GM04503 (cell line): ENCODE measurements at regions not wholly inside any gene's neighbourhood (a gene's known extent, or its start where the extent isn't known, plus 50 kb on each side); places are given as distances from the start of the nearest gene placed in this dataset.
"Not testable (repeated sequence)": the region's sequence is repeated elsewhere in the genome, so short reads cannot be mapped to it uniquely, and the experiment has no call there.

Source experiments
- DNase-seq: peaks from one replicate; pipeline ENCODE4 v3.0.0-alpha.2; 2012; ENCODE audit warnings: low read depth

GRCh38 chr9:6160579-6160978 is 55.0 kb upstream of the IL33 start:
- no peak for DNase-seq

DNA sequence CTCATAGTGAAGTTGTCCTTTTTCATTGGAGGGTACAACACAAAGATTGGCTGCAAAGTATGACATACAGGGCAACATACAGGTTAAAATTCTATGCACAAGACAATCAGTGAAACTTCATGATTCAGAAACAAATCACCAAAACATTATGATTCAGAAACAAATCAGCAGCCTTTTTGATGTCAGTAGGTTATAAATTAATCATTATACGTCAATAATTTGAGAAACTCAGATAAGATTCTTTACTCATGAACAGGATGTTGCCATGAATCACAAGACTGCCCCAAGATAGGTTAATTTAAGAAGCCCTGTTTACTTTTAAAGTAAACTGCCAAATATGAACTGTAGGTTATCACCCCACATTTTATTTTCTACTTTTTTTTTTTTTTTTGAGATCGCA is 62.2 kb upstream of the IL33 start:
- no peak for DNase-seq

GRCh38 chr9:6152788-6153187 is 62.8 kb upstream of the IL33 start:
- DNase-seq = no peak

DNA sequence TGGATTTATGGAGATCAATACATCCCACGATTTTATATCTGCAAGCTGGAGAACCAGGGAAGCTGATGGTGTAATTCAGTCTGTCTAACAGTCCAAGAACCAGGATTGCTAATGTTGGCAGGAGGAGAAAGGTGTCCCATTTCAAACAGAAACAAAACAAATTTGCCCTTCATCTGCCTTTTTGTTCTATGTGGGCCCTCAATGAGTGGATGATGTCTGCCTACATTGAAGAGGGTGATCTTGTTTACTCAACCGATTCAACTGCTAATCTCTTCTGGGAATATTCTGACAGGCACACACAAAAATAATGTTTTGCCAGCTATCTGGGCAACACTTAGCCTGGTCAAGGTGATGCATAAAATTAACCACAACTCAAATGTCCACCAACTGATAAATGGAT is 65.1 kb upstream of the IL33 start:
- no peak for DNase-seq

GRCh38 chr9:6149315-6149714 is 66.3 kb upstream of the IL33 start:
- no peak for DNase-seq

- DNase-seq = no peak
Observed at GRCh38 chr9:6147846-6148245, 67.8 kb upstream of the IL33 start.

DNA sequence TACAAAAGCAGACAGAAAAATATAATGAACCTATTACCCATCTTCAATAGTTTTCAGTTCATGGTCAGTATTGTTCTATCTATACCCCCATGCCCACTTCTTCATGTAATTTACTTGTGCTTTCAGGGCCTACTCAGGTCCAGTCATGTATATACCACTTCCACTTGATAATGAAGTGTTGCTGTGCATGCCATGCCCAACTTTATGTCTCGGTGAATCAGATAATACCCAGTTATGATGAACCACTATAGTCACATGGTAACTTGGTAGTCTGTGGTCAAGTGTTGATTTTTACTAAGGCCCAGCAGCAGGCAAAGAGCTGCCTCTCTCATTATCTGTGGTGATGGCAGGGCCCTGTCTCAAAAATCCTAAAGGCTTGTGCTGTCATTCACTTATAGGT is 70.7 kb upstream of the IL33 start:
- DNase-seq = no peak

DNA sequence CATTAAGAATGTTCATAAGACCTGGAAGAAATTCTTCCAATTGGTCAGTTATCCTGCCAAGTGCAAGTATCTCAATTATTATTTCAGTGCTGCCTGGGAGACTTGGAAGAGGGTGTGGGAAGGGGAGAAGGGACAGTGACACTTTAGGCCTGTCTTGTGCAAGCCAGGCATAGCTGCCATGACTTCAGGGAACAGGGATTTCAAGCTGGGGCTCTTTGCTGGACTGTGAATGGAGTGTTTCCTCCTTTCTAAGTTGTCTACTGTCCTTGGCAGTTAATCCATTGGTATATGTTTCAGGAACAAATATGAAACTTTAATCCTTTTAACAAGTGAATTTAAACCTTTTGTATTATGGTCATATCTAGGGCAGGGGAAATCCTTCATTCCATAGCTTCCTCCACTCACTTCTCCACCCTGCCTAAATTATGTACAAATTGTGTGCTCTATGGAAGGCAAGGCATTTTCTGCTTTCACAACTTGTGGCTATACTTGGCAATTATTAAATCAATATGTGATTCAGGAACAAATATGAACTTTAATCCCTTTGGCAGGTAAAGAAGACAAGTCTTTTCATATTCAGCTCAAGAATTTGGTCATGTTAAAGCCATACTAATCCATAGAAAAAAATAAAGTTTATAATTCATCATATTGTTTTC is 72.7 kb upstream of the IL33 start:
- DNase-seq = no peak

- DNase-seq = not testable (repeated sequence)
Observed at GRCh38 chr9:6135780-6136179, 79.8 kb upstream of the IL33 start.

DNA sequence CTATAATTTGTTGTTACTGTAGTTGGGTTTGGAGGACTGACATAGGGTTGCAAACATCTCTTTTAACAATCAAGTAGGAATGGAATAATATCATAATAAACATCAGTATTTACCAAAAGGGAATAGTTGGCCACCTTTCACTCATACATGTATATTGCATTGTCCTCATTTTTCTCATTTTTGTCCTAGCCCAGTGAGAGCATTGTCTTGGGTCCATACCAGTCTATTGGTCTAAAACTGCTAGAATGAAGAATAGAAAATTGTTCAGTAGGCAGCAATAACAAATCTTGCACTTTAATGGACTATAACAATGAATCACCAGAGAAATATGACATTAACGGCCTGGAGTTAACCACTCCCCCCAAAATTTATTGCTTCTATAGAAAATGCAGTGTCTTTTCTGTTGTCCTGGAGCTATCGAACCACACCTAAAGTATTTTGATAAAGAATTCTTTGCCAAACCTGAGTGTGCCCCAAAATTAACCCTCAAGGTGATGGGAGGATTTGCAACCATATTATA is 80.9 kb upstream of the IL33 start:
- peak; percentile 56 for DNase-seq

GRCh38 chr9:6133346-6134063 is 82.1 kb upstream of the IL33 start:
- DNase-seq = no peak

DNA sequence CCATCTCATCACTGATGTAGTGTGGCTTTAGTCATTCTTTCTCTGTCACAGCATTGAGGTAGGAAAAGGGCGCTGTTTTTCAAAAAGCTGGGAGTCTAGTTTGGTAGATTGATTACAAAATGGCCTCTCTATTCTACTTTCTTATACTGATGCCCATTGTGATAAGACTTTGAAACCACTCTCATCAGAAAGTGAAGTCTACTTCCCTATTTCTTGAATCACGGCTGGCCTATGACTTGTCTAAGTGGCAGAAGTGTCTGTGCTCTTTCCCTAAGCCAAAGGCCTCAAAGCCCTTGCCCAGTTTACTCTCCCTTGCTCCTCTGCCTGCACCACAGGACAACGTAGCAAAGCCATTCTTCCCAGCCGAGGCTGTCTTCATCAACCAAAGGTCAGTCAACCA is 83.0 kb upstream of the IL33 start:
- DNase-seq = no peak

DNA sequence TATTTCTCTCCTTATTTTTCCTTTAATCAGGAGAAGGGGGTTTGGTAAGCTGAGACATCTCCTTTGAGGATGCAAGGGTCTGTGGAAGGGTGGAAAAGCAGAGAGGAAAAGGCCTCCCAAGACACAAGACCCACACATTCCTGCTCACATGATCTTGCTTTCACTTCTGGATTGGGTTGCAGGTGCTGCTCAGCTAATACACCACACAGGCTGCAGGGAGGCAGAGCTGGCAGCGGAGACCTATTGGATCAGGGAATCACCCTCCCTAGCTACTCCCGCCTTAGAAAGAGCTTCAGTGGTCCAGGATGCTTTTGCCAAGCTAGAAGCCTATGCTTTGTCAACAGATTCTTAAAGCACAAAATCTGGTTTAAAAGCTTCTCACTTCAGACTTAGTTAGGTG is 87.6 kb upstream of the IL33 start:
- no peak for DNase-seq

DNA sequence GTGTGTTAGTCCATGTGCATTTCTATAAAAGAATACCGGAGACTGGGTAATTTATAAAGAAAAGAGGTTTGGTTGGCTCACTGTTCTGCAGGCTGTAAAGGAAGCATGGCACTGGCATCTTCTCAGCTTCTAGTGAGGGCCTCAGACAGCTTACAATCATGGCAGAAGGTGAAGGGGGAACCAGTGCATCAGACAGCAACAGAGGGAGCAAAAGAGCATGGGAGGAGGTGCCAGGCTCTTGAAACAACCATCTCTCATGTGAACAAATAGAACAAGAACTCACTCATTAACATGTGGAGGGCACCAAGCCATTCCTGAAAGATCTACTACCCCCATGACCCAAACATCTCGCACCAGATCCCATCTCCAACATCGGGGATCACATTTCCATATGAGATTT is 89.2 kb upstream of the IL33 start:
- DNase-seq = no peak

DNA sequence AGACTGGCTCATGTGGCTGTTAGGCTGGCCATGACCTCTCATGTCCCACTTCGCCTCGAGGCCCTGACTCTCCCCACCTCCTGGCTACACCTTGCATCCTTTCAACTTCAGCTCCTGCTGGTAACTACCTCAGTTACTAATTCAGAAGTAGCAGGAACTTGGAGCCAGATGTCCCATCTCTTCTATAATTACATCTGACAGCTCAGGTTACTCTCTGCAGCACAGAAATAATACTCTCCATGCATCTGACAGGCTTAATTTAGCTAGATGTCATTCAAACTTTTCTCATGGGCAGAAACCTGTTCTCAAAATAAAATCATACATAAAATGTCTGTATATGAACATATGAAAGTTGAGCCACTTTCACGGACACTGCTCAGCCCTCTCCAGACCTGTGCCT is 92.2 kb upstream of the IL33 start:
- DNase-seq = no peak

DNA sequence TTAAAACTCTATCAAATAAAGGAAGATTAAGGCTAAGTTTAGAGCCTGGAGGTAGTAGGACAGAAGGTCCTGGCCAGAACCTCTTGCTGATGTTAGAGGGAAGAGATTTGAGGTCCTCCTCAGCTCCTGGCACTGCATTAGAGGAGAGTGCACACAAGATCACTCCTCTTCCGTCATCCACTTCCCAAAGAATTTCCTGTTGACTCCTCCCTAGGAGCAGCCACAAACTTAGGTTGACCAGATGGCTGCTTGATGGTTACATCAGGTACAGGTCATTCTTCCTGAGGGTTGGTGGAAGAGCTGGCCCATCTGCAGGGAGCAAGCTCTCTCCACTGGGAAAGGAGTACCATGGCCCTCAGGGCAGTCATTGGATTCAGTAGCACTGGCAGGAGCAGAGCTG is 93.9 kb upstream of the IL33 start:
- no peak for DNase-seq

- no peak for DNase-seq
Observed at GRCh38 chr9:6114424-6114823, 99.0 kb upstream of the RANBP6 start.

DNA sequence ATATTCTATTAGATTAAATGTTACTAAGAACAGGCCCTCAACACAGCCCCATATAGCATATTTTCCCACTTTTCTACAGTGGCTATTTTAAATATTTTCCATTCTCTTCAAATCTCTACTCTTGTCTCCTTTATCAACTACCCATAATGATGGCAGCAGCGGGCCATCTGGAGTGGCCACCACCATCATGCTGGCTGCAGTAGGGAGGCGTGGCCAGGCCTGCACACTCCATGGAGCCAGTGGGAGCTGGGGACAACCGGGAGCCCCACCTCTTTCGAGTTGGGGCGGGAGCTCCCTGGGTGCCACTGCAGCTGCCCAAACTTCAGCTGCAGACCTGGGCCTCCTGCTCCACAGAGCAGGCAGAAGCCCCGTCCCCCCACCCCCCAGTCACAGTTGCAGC is 98.4 kb upstream of the RANBP6 start:
- no peak for DNase-seq

DNA sequence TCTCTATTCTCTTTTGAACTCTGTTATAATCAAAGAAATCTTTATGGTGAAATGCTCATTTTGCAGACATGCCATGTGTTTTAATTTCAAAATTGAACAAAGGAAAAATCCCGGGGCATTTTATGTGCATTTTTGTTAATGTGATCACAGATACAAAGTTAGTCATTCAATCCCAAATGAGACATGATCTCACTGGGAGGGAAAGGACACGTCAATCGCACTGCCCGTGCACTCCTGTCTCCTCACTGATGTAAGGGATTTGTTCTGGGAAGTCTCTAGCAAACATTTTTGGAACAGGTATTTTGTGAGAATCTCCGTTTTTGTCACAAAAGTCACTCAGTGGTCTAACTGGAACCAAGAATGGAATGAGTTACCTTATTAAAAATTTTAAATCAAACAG is 97.9 kb upstream of the RANBP6 start:
- no peak for DNase-seq

GRCh38 chr9:6109986-6110385 is 94.6 kb upstream of the RANBP6 start:
- DNase-seq = no peak

DNA sequence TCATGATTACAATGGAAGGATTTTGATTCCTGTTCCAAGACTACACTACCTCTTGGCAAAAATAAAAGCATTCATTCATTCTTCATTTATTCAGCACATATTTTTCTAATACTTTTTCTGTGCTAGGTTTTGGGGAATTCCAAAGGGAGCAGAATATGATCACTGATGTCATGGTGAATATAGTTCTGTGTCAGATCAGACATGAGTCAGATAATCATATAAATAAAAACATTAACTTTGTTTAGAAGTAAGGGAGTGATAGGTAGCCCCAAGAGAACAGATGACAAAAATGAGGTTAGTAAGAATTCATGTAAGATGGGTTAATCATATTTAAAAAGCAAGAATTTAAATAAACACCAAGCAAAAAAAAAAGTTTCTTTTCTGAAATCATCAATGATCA is 94.1 kb upstream of the RANBP6 start:
- DNase-seq = no peak

GRCh38 chr9:6106711-6107339 is 91.4 kb upstream of the RANBP6 start:
- DNase-seq = peak; percentile 30

GRCh38 chr9:6105738-6106137 is 90.3 kb upstream of the RANBP6 start:
- no peak for DNase-seq
